NCI-H1436 treated with DMSO at 0.1 percent for 48 hours (cell line): ENCODE measurements at regions not wholly inside any gene's neighbourhood (a gene's known extent, or its start where the extent isn't known, plus 50 kb on each side); places are given as distances from the start of the nearest gene placed in this dataset.
A peak's percentile ranks its signal among the peaks of the same experiment; 100 is the strongest.
"Not testable (repeated sequence)": the region's sequence is repeated elsewhere in the genome, so short reads cannot be mapped to it uniquely, and the experiment has no call there.

Source experiments
- DNase-seq: peaks from one replicate; lab custom pipeline; 2025; lab: John Stamatoyannopoulos, UW

DNA sequence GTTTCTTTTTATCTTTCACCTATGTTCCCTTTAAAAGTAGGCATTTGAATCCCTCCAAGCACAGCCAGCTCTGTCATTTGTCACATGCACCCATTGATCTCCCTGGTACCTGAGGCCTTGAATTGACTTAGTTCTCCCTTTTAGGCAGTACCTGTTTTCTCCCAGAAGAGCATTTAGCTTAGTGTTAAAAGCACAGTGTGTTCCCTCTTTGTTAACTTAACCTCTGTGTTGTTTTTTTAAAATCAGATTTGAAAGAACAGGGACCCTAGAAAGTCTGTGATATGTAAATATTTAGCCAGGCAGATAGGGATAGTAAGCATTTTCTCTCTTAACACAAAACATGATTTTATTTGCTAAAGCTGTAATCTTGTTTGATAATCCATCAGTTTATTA, 113.8 kb upstream of the SPATA31D4 start:
- no peak for DNase-seq

DNA sequence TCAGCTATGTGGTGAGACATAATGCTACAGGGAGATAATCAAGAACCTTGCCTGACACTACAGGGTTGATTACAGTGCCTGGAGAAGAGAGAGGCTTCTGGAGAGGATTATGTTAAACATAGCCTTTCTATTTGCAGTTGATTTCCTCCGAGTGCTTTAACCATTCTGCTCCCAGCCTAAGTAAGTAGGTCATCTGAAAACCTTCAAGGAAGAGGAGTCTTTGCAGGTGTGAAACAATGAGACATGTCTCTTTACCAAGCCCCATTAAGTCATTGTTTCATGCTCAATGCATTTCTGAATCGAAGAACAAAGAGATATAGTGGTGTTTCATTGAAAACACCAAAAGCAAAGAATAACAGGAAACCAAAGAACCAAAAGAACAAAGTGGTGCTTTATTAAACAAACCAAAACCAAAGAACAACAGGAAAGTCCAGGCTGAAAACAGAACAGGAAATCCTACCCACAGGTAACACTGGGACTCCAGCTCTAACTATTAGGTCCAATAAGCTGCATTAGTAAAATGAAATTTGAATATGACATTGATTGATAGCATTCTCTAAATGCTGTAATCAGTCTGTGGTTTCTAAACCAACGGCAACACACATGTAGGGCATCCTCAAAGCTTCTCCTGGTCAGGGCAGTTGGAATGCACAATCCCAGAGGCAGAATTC, 113.3 kb upstream of the SPATA31D4 start:
- DNase-seq: peak; percentile 59

DNA sequence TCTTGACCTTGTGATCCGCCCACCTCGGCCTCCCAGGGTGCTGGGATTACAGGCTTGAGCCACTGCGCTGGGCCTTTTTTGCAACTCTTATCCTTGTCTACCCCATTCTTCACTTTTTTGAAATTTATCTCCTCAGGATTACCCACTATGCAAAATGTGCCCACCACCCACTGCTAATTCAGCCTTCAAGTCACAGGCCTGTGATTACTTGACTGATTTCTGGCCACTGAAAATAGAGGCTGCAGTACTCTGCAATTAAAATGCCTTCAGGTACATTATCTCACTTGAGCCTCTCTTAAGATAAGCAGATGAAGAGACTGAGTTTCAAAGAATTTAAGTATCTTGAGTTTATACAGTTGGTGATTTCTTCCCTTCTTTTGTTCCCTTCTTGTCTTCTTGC, 112.4 kb upstream of the SPATA31D4 start:
- DNase-seq: no peak

DNA sequence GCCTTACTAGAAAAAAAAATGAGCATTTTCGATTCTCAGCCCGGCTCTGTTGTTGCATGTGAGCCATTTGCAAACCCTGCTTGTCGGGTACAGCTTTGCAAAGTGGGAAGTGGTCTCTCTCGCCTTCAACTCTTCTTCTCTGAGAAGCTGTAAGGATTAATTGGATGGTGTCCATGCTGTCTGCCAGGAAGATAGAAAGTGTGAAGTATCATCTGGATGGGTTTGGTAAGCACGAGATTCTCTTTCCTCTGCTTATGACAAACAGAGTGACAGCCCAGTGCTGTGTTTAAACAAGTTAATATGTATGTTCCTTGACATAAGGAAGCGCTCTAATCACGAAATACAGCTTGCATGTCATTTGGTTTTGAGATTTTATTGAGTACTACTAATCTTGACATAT, 109.1 kb upstream of the SPATA31D4 start:
- DNase-seq: no peak

DNA sequence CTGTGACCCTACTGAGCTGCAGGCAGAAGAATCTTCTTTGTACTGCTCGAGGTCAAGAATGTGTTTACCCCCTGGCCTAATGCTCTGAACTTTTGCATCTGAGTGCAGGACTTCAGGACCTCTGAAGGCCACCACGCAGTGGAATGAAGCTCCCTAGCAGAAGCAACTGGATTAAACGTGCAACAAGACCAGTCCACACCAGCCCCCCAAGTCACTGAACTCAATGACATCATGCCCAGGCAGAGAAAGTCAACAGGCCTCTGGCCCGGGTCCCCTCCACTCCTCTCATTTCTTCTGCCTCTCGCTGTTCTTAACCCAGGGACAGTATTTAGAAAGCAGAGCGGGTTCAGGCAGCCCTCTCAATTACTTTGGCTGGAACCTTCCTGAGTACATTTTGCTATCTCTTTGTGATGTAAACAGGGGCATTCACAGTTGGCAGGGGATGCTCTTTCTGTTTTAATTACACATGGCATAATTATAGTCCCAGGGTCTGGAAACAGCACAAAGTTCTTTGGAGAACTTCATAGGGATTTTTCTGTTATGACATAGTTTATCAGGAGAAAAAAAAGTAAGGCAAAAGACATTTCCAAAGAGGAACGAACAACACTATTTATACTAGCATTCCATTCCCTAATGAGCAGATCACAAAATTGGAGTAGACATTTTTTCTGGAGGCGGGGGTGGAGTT, 108.2 kb upstream of the SPATA31D4 start:
- DNase-seq: no peak

DNA sequence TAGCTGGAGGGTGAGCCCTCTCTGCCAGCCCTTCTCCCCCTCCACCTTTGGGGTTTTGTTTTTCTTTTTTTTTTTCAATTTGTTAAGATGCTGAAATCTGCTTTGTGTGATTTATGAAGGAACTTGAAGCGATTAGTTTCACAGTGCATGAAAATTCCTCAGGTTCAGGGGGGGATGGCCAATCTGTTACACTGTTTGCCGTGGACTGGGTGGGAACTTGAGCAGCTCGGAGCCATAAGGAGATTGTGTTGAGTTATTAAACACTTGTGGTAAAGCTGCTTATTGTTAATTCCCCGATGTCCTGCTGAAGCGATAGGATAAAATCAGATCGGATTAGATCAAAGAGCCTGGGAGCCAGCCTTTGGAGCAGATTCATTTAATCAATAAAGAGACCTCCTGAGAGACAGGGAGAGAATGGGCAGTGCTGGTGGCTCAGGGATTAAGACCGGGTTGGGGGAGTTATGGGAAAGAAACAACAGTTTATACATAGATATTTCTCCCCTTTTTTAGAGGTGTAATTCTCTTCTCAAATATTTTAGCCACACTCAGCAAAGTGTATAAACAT, 105.8 kb upstream of the SPATA31D4 start:
- no peak for DNase-seq

DNA sequence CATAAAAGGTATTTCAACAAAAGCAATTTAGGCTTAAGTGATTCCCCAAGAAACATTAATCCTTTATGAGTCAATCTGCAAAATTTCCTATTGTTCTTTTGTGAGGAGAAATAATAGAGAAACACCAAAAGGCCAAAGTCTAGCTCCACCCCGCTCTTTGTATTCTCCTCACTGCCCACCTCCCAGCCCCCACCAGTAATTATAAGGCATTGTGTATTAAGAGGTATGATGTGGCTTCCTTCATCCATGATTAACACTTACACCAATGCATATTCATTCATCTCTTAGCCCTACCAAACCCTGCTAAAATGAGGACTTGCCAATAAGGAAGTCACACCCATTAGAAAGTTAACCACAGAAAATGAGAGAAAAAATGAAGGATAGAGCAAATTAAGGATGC, 105.3 kb upstream of the SPATA31D4 start:
- no peak for DNase-seq

DNA sequence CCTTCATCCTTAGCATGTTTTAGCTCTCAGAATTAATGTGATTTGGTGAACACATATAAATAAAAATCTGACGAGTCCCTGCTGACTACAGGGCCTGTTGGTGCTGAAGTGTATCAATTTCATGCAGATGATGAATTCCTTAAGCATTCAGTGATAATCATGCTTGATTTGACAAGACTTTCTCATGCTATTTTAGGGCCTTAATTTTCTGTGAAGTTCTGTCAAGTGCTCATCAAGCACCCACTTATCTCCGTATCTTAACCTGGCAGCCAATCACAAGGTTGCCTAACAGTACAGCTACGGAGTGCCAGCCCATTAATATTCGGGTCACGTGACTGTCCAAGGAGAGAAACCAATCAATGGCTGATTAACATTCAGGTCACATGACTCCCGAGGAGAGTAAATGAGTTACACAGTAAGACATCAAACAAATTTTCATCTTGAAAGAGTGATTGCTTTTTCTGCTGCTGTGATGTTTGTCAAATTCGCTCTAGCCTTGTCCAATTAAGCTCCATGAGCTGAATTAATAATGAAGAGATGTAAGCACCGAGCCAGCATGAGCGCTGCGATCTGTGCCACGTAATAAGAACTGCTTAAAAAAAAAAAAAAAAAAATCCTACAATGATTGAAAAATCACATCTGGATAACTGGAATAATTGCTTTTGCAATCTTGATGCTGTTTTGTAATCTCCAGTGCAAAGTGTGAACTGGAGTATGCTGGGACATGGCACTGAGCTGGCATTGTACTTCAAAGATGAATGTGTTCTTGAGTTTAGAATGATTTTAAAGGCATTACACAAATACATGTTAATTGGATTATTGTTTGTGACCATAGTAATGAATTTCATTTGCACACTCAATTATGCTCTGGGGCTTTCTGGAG, 104.3 kb upstream of the SPATA31D4 start:
- no peak for DNase-seq

DNA sequence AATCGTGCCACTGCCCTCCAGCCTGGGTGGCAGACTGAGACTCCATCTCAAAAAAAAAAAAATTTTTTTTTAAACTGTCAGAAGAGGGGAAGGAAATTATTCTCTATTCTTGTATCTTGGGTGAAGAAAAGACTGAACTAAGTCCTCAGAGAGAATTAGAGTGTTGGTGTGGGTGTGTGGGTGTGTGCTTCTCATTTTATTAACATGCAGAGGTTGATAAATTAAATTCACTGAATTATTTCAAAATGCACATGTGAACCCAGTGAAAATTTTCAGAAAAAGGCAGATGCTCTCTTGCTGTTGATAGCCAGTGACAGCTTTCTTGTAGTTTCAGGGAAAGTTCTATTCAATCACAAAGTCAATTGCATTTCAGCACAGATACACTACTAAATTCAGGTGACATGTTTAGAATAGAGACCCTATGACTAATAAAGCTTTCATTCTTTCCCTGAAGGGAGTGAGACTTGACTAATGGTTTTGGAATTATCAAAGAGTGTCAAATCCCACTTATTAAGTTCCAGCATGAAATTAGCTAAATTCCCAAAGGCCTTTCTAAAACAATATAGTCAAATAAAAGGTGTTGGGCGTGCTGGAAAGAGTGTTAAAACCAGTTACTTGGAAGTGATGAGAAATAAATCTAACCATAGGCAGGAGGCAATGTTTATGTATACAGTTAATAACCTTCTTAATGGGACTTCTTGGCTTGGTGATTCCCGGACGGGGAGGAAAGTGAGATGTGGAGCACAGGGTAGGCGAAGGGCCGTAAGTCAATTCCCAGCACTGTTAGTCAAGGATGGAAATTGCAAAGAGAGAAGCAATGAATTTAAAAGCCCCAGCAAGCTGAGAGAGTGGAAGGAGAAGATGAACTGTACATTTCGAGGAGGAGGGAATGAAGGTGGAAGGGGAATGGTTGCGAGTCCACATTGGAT, 103.2 kb upstream of the SPATA31D4 start:
- DNase-seq: no peak

DNA sequence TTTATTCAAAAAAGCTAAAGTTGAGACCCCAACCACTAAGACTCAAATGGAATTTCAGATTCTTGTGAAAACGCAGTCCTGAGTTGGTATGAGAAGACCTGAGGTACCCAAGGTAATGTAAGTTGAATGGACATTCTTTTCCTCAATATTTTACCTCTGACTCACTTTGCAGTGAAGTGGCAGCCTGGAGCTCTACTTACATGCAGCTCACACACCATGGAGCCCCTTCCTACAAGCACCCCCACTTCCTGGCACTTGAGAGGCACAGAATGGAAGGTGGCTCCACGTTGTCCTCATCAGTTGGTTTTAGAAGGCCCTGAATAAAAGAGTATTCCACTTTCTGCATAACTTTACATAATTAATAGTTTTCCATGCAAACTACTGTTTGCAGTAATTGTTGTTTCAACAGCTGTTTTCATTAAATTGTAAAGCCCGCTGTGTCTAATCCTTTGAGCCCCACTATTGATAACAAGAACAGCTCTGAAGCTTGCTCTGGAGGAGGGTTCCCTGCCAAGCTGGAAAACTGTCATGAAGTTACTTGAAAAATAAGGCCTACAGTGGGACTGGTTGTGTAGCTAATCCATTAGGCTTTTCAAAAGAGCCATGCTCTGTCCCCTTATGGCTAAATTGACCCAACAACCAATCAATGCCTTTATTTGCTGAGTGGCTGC, 102.2 kb upstream of the SPATA31D4 start:
- no peak for DNase-seq

DNA sequence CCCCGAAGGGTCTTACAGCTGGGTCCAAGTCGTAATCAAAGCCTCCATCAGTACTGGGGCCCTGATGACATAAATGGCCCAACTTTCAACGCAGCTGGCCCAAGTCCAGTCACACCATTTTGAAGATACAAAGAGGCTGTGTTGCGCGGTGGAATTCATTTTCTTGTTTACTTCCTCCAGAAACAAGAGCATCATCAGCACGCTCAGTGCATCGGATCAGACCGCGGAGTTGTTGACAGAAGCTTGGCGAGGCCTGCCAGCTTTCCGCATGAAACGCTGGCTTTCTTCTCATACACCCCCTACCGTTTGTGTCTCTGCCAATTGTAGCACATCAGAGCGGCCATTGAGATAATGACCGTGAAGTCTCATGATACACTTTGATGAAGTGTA, 101.7 kb upstream of the SPATA31D4 start:
- DNase-seq: no peak

DNA sequence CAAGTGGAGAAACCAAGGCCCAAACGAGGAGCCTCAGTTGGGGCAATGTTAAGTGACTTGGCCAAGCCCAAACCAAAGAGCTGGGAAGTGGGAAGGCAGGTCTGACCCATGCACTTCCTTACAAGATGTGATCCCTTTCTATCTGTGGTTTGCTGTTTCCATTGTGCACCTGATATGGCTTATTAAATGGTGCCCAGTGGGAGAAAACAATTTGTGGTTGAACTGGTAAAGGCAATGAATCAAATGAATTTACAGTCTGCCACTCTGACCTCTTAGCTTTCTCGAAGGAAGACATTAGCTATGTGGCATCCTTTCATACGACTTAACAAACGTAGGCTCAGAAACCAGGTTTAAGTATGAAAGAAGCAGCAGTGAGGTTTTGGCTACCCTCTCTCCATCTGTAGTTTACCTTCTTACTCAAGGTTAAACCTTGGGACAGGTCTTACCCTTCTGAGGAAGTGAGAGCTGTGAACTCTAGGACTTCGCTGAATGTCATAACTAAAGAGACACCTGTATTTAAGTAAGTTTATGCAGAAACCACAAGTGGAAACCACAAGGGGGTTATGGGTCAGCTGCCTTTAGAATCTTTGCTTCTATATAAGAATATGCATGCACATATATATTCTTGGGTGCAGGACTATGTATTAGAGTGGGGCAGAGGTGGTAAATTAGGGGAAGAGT, 100.5 kb upstream of the SPATA31D4 start:
- DNase-seq: no peak

DNA sequence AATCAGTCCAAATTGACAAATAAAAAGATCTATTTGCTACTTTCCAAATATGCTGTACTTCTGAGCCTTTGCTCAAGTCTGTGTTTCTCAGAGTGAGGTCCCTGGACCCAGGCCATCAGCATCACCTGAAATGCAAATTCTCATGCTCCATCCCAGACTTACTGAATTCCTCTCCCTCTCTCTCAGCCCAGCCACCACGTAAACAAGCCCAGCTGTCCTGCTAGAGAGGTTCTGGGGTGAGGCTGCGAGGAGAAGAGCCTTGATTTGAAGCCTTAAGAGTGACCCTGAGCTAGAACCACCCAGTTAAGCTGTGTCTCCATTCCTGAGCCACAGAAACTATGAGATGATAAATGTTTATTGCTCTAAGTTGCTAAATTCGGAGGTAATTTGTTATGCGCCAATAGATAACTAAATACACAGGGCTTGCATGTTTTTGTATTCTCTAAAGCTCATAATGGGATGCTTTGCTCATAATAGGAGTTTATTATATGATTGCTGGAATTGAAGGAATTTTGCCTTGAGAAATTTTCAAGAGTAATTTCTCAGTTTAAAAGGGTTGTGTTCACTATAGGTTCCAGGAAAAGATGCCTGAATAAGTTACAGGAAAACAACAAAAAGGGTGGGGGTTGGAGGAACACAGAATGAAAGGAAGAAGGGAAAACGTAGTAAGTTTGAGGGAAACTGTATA, 98.9 kb upstream of the SPATA31D4 start:
- DNase-seq: no peak

DNA sequence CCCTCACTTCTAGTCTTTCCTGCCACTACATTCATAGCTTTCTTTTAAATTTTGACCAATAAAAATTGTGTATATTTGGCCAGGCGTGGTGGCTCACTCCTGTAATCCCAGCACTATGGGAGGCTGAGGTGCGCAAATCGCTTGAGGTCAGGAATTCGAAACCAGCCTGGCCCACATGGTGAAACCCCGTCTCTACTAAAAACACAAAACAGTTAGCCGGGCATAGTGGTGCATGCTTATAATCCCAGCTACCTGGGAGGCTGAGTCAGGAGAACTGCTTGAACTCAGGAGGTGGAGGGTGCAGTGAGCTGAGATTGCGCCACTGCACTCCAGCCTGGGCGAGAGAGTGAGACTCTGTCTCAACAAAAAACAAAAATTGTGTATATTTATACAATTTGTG, 97.8 kb upstream of the SPATA31D4 start:
- not testable (repeated sequence) for DNase-seq

DNA sequence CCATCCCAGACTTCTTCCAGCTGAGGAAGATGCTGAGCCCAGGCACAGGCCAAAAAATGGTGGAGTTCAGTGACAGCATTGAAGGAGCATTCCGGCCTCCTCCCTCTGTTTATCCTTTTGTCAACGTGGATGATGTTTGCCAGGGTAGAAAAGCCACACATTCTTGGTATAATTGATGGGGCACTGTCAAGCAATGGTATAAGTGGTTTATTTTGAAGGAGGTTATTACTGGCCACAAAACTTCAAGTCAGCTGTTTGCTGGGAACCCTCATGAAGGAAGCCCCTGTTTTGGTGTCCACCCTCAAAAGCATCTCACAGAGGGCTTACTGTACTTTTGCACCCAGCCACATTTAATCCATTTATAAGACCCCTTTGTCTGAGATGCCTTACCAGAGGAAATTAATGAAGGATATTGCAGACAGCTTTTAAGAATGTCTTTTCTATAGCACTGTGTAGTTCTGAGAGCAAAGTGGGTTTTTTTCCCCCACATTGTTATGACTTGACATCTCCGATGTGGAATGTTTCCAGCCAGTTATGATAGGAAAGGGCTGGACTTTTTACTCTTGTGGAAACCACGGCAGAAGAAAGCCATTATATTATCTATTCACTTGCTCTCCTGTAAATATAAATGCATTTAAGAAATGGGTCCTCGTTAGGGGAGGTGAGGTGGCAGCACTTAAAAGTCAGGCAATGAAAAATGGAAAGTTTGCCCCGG, 95.5 kb upstream of the SPATA31D4 start:
- no peak for DNase-seq

DNA sequence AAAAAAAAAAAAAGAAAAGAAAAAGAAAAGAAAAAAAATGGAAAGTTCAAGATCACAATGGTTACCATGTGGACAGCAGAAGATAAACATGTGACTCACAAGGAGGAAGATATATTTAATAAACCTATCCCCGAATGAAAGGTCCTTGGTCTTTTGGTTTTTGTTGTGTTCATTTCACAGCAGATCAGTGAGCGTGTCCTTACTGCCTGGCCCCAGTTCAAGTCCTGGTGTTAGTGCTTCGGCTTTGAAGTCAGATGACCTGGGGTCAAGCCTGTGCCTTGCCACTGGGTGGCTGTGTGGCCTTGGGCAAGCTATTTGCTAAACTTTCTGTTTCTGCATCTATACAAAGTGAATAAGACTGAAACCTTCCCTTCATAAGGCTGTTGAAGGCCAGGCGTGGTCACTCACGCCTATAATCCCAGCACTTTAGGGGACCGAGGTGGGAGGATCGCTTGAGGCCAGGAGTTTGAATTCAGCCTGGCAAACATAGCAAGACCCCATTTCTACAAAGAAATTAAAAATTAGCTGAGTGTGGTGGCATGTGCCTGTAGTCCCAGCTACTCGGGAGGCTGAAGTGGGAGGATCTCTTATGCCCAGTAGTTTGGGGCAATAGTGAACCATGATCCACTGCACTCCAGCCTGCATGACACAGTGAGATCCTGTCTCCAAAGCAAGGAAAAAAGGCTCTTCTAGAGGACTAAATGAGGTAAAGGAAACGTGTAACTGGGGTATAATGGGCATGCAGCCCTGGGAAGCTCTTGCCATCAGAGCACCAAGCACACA, 94.5 kb upstream of the SPATA31D4 start:
- no peak for DNase-seq

DNA sequence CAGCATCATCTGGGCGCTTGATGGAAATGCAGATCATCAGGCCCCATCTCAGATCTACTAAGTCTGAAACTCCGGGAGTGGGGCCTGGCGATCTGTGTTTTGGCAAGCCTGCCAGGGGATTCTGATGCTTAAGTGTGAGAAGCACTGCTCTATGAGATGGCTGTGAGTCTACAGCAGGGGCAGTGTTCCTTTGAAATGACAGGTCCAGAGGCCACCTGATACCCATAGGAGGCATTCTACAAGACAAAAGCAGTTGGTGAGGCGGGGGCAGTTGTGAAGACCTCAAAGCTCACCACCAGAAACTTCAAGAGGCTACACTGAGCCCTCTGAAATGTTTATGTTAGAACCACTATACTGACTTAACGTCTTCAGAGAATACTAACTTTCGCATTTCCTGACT, 86.9 kb upstream of the SPATA31D4 start:
- DNase-seq: no peak

DNA sequence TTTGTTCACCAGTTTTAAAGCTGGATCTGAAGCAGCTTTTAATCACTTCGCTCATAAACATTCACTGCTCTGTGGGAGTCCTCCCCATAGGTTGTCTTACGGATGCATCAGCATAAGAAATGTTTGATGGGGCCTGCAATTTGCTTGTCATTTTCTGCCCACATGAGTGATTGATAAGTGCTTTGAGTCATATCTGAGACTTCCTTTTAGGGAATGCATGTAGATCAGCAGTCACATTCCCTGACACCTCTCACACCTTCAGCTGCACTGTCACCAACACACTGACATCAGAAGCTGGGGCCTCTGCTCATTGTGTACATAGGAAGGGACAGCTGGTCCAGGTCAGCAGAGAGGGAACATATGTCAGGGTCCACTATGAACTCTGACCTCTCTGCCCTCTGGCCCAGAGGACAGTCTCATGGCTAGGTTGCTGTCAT, 84.1 kb upstream of the SPATA31D4 start:
- no peak for DNase-seq
